HepG2 (cell line): ENCODE measurements at regions not wholly inside any gene's neighbourhood (a gene's known extent, or its start where the extent isn't known, plus 50 kb on each side); places are given as distances from the start of the nearest gene placed in this dataset.

ENCODE experiments used
- ASH2L ChIP-seq: fragments of 300-600, 200-600 bp; sonication (generic); IDR thresholded peaks from 2 replicates; pipeline ENCODE4 v1.7.0; 2017; ENCODE audit warnings: low read depth, mild to moderate bottlenecking, moderate library complexity, mixed read lengths, low read length; ENCODE audit not compliant: insufficient read length
- FOXJ3 ChIP-seq: sonication (generic); formaldehyde crosslinking; IDR thresholded peaks from 2 replicates; pipeline ENCODE4 v1.4.0; 2020; ENCODE audit warnings: missing genetic modification reagents, mild to moderate bottlenecking, borderline replicate concordance
- ISL2 ChIP-seq: sonication (generic); formaldehyde crosslinking; IDR thresholded peaks from 2 replicates; pipeline ENCODE4 v1.5.0; 2020; ENCODE audit warnings: missing genetic modification reagents
- KAT8 ChIP-seq: IDR thresholded peaks from 2 replicates; pipeline ENCODE4 v1.6.1; 2016; ENCODE audit warnings: missing genetic modification reagents, missing compliant biosample characterization
- KLF16 ChIP-seq, 2 experiments: sonication (generic) in 1 of 2; formaldehyde crosslinking in 1 of 2; IDR thresholded peaks; 2 replicates each; pipeline versions ENCODE4 v1.6.1 to v1.8.0; 2016 to 2023; ENCODE audit warnings: missing genetic modification reagents in 2 of 2, missing compliant biosample characterization in 1 of 2
- MIER2 ChIP-seq: IDR thresholded peaks from 2 replicates; pipeline ENCODE4 v1.6.1; 2016; ENCODE audit warnings: missing biosample characterization, missing genetic modification reagents
- NCOA2 ChIP-seq: sonication (generic); formaldehyde crosslinking; IDR thresholded peaks from 2 replicates; pipeline ENCODE4 v1.8.0; 2022; ENCODE audit warnings: inconsistent platforms
- NFIC ChIP-seq: IDR thresholded peaks from 2 replicates; pipeline ENCODE4 v1.6.1; 2012; ENCODE audit warnings: mild to moderate bottlenecking, low read length, inconsistent platforms
- PPARG ChIP-seq: conservative IDR thresholded peaks from 2 replicates; pipeline ENCODE4 v1.6.1; 2016; ENCODE audit warnings: missing biosample characterization, missing genetic modification reagents
- RELA ChIP-seq: sonication (generic); formaldehyde crosslinking; IDR thresholded peaks from 2 replicates; pipeline ENCODE4 v1.4.0; 2020; ENCODE audit warnings: missing genetic modification reagents
- SIX1 ChIP-seq: sonication (generic); formaldehyde crosslinking; IDR thresholded peaks from 2 replicates; pipeline ENCODE4 v1.4.0; 2020; ENCODE audit warnings: missing genetic modification reagents, borderline replicate concordance
- SOX6 ChIP-seq, 2 experiments: fragments of 450-650 bp in 1 of 2; sonication (generic) in 1 of 2; formaldehyde crosslinking in 1 of 2; IDR thresholded peaks; 2 replicates each; pipeline versions ENCODE4 v1.4.0 to v1.6.1; 2017 to 2020; ENCODE audit warnings: antibody characterized with exemption in 1 of 2, mild to moderate bottlenecking in 1 of 2, missing genetic modification reagents in 1 of 2
- STAT5B ChIP-seq: sonication (generic); formaldehyde crosslinking; IDR thresholded peaks from 2 replicates; pipeline ENCODE4 v1.4.0; 2020; ENCODE audit warnings: missing genetic modification reagents
- TAF1 ChIP-seq: sonication (generic); formaldehyde crosslinking; IDR thresholded peaks from 2 replicates; pipeline ENCODE4 v1.4.0; 2020; ENCODE audit warnings: missing genetic modification reagents
- TCF7L2 ChIP-seq: IDR thresholded peaks from 2 replicates; pipeline ENCODE4 v1.6.1; 2011; ENCODE audit warnings: mild to moderate bottlenecking, low read depth, low read length, moderate library complexity
- THRA ChIP-seq: sonication (generic); formaldehyde crosslinking; IDR thresholded peaks from 2 replicates; pipeline ENCODE4 v1.4.0; 2020; ENCODE audit warnings: missing genetic modification reagents, borderline replicate concordance
- ZNF710 ChIP-seq: sonication (generic); formaldehyde crosslinking; IDR thresholded peaks from 2 replicates; pipeline ENCODE4 v1.5.0; 2020; ENCODE audit warnings: mild to moderate bottlenecking, missing genetic modification reagents, borderline replicate concordance
- ZNF792 ChIP-seq: IDR thresholded peaks from 2 replicates; pipeline ENCODE4 v1.6.1; 2016
- TF ChIP-seq, protein P1 (sequence below): sonication (generic); formaldehyde crosslinking; IDR thresholded peaks from 2 replicates; pipeline ENCODE4 v1.4.0; 2020; ENCODE audit warnings: missing genetic modification reagents, borderline replicate concordance

GRCh38 chr6:82084324-82084920, 163.1 kb downstream of the IBTK start (continued):
- no peak for TF ChIP-seq ZNF710
- no peak for TF ChIP-seq RELA
- TF ChIP-seq TCF7L2: peak; percentile 64
- 0 out of 2 replicates have a peak, but pooled peaks have one; percentile 16 for TF ChIP-seq ZNF792
- TF ChIP-seq TAF1 (CRISPR knock-in tag): no peak
- TF ChIP-seq THRA (CRISPR knock-in tag): peak; percentile 50; the same call in 1 of the 2 replicates
- peak in 1 of 2 experiments; percentile 33; a peak in 1 of 4 replicates for TF ChIP-seq KLF16 (CRISPR knock-in tag; IDR thresholded peaks at IDR 0.05)
- TF ChIP-seq KAT8 (CRISPR knock-in tag): peak; percentile 40
- TF ChIP-seq ISL2 (CRISPR knock-in tag): peak; percentile 97
- peak; percentile 61; the same call in 1 of the 2 replicates for TF ChIP-seq PPARG (CRISPR knock-in tag)
- TF ChIP-seq FOXJ3 (CRISPR knock-in tag): peak; percentile 64; the same call in 1 of the 2 replicates
- TF ChIP-seq, protein P1, sequence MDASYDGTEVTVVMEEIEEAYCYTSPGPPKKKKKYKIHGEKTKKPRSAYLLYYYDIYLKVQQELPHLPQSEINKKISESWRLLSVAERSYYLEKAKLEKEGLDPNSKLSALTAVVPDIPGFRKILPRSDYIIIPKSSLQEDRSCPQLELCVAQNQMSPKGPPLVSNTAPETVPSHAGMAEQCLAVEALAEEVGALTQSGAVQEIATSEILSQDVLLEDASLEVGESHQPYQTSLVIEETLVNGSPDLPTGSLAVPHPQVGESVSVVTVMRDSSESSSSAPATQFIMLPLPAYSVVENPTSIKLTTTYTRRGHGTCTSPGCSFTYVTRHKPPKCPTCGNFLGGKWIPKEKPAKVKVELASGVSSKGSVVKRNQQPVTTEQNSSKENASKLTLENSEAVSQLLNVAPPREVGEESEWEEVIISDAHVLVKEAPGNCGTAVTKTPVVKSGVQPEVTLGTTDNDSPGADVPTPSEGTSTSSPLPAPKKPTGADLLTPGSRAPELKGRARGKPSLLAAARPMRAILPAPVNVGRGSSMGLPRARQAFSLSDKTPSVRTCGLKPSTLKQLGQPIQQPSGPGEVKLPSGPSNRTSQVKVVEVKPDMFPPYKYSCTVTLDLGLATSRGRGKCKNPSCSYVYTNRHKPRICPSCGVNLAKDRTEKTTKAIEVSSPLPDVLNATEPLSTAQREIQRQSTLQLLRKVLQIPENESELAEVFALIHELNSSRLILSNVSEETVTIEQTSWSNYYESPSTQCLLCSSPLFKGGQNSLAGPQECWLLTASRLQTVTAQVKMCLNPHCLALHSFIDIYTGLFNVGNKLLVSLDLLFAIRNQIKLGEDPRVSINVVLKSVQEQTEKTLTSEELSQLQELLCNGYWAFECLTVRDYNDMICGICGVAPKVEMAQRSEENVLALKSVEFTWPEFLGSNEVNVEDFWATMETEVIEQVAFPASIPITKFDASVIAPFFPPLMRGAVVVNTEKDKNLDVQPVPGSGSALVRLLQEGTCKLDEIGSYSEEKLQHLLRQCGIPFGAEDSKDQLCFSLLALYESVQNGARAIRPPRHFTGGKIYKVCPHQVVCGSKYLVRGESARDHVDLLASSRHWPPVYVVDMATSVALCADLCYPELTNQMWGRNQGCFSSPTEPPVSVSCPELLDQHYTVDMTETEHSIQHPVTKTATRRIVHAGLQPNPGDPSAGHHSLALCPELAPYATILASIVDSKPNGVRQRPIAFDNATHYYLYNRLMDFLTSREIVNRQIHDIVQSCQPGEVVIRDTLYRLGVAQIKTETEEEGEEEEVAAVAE: peak; percentile 63; the same call in 1 of the 2 replicates
- peak; percentile 97 for TF ChIP-seq NCOA2 (CRISPR knock-in tag)
- no peak for TF ChIP-seq STAT5B (CRISPR knock-in tag)
- peak; percentile 17; the same call in 1 of the 2 replicates for TF ChIP-seq SIX1
- TF ChIP-seq NFIC: peak; percentile 91
- no peak; the same call in 1 of the 2 replicates for TF ChIP-seq MIER2 (CRISPR knock-in tag)
- no peak for TF ChIP-seq SOX6 (IDR thresholded peaks at IDR 0.05)
- peak; percentile 92 for TF ChIP-seq SOX6 (CRISPR knock-in tag; IDR thresholded peaks at IDR 0.05)
- TF ChIP-seq ASH2L: peak; percentile 56
